ENCODE measurements at regions not wholly inside any gene's neighbourhood (a gene's known extent, or its start where the extent isn't known, plus 50 kb on each side); places are given as distances from the start of the nearest gene placed in this dataset.
A peak's percentile ranks its signal among the peaks of the same experiment; 100 is the strongest.

- H3K27me3 ChIP-seq: peaks cover 8 to 36% (median 19%) of the 10 kb centered on the region in 3 donors
- no peak overlapping the region for H3K27ac ChIP-seq
- no peak for DNase-seq
- no peaks in the 10 kb centered on the region for H3K36me3 ChIP-seq
- H3K9me3 ChIP-seq: no peaks in the 10 kb centered on the region
- intact Hi-C loops (cut with DNase I): no loop called here
- peaks cover 0 to 11% (median 5%) of the 10 kb centered on the region in 4 donors for H3K4me1 ChIP-seq
- 22 to 33% methylated on average over 49 of the region's 49 CpGs for WGBS, 2 donors
- peak overlapping the region in 3 of 4 donors; percentile 9 to 31 (median 22) for H3K4me3 ChIP-seq
- no peak for TF ChIP-seq POLR2A (IDR thresholded peaks at IDR 0.05)
- TF ChIP-seq POLR2AphosphoS5 (IDR thresholded peaks at IDR 0.05): no peak
- TF ChIP-seq EP300 (IDR thresholded peaks at IDR 0.05): no peak
- no peak for TF ChIP-seq CTCF (IDR thresholded peaks at IDR 0.05)
These were observed 485.3 kb downstream of the UQCRFS1 start for GRCh38 chr19:28727480-28728159.

- Histone ChIP-seq H3K4me1 (peaks cover 0 to 11% (median 5%) of the 10 kb centered on the region in 4 donors), H3K9me3 (no peaks in the 10 kb centered on the region), H3K4me3 (peak overlapping the region in 3 of 4 donors; percentile 9 to 31 (median 22)), H3K27ac (no peak overlapping the region), H3K27me3 (peaks cover 8 to 36% (median 19%) of the 10 kb centered on the region in 3 donors), H3K36me3 (no peaks in the 10 kb centered on the region)
- TF ChIP-seq POLR2AphosphoS5 (IDR thresholded peaks at IDR 0.05): no peak
- no peak for TF ChIP-seq POLR2A (IDR thresholded peaks at IDR 0.05)
- no peak for TF ChIP-seq EP300 (IDR thresholded peaks at IDR 0.05)
- no peak for TF ChIP-seq CTCF (IDR thresholded peaks at IDR 0.05)
- no peak for DNase-seq
- 29 to 52% methylated on average over 46 of the region's 46 CpGs for WGBS, 2 donors
- intact Hi-C loops (cut with DNase I): no loop called here
These were observed 486.1 kb downstream of the UQCRFS1 start for GRCh38 chr19:28726533-28727479.

GRCh38 chr19:28718909-28719308 is 494.0 kb downstream of the UQCRFS1 start:
- H3K27me3 ChIP-seq: no peaks in the 10 kb centered on the region
- no peaks in the 10 kb centered on the region for H3K9me3 ChIP-seq
- no peak overlapping the region for H3K27ac ChIP-seq
- H3K4me3 ChIP-seq: no peak overlapping the region
- H3K4me1 ChIP-seq: no peaks in the 10 kb centered on the region
- WGBS, 2 donors: 84 to 90% methylated on average over 3 of the region's 3 CpGs
- no peak for DNase-seq
- intact Hi-C loops (cut with DNase I): no loop called here
- H3K36me3 ChIP-seq: no peaks in the 10 kb centered on the region
- TF ChIP-seq POLR2A (IDR thresholded peaks at IDR 0.05) (no peak), CTCF (IDR thresholded peaks at IDR 0.05) (no peak), EP300 (IDR thresholded peaks at IDR 0.05) (no peak), POLR2AphosphoS5 (IDR thresholded peaks at IDR 0.05) (no peak)

- no peak overlapping the region for H3K27ac ChIP-seq
- intact Hi-C loops (cut with DNase I): no loop called here
- no peak overlapping the region for H3K4me3 ChIP-seq
- H3K27me3 ChIP-seq: no peaks in the 10 kb centered on the region
- H3K36me3 ChIP-seq: no peaks in the 10 kb centered on the region
- no peaks in the 10 kb centered on the region for H3K9me3 ChIP-seq
- DNase-seq: no peak
- no peaks in the 10 kb centered on the region for H3K4me1 ChIP-seq
- TF ChIP-seq CTCF (IDR thresholded peaks at IDR 0.05): no peak
- WGBS, 2 donors: 88 to 89% methylated on average over 3 of the region's 3 CpGs
These were observed 497.8 kb downstream of the UQCRFS1 start for GRCh38 chr19:28715157-28715556.

Measured in sigmoid colon (tissue), 6 donors.